Muscle of back (tissue), 3 donors: ENCODE measurements at regions not wholly inside any gene's neighbourhood (a gene's known extent, or its start where the extent isn't known, plus 50 kb on each side); places are given as distances from the start of the nearest gene placed in this dataset.

ENCODE experiments used
- DNase-seq, 3 donors: peaks; one replicate each; pipeline versions ENCODE4 v3.0.0 to v3.0.0-alpha.2; 2013

DNA sequence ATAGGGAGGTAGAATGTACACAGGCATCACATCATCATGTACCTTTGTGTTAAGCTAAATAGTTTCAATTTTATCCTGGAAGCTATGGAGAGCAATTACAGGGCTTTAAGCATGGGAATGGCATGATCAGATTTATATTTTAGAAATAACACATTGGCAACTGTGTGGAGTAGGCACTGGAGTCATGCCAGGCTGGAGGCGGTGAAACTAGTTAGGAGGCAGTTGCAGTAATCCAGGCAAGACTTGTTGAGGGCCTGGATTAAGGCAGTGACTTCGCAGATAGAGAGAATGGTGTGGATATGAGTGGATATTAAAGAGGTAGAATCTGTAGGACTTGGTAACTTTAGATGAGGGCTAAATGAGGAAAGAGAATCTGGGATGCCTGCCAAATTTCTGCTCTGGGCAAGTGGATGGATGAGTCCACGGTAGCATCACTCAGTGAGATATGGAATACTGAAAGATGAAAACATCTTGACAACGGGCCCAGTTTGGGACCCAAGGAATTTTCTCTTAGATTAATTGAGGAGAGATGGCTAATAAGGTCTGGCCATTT is 506.2 kb downstream of the FGF9 start:
- no peak for DNase-seq

DNA sequence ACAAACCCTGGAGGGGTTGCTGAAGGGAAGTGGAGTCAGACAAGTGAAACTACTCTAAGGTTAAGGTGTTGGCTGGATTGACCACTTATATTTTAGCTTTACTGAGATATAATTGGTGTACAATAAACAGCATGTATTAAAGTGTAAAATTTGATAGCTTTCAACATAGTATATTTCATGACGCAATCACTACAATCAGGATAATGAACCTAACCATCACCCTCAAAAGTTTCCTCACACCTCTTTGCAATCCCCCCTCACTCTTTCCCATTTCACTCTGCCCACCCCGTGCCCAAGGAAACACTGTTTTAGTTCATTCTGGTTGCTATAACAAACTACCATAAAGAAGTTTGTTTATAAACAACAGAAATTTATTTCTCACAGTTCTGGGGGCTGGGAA is 508.0 kb downstream of the FGF9 start:
- no peak for DNase-seq

DNA sequence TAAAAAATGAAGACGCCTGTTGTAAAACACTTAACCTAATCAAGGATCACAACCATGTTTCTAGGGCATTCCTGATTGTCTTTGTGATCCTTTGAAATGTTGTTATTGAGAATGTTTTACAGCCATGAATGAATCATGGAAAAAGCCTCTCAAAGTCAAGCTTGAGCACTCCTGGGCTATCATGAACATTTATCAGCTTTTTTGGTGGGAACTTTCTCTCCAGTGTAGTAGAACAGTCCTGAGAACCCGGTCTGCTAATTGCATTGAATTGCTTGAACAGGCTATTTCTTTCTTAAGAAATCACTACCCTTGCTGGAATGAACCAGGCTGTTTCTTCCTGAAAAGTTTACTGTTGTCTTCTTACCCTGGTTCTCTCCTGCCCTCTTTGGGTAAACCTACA is 516.5 kb downstream of the FGF9 start:
- DNase-seq, result no peak

DNA sequence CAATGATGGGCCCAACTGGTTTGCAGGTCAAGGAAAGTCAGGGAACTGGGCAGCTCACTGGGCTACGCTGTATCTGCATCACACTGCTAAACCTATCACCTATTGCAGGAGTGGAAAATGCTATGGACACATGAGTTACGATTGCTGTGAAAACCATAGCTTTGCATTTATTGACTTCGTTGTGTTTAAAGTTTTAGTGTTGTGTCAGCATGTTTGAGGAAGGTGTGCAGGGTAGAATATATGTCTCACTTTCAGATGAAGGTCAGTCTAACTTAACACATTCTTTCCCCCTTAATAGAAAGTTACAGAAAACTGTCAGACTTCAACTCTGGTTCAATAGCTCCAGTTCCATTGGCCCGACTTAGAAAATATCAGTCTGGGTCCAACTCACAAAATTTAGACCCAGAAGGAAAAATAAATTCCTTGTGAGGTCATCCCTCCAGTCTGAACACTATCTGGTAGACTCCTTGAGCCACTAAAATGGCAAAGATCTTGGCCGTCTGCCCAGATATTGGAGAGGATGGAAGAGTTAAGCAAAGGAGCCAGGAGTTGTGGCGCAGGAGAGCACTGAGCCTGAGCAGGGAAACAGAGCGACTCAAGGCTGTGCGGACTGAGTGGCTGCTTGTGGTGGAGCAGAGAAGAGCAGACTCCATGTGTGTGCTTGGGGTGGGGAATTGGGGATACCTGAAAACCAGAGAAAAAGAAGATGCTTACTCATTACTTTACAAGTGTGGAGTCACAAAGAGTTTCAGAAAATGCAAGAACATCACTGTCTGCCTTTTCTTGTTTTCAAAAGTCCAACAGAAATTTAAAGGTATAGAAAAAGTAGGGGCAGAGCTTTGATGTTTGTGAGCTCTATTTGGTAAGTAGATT is 518.5 kb downstream of the FGF9 start:
- DNase-seq, result no peak

DNA sequence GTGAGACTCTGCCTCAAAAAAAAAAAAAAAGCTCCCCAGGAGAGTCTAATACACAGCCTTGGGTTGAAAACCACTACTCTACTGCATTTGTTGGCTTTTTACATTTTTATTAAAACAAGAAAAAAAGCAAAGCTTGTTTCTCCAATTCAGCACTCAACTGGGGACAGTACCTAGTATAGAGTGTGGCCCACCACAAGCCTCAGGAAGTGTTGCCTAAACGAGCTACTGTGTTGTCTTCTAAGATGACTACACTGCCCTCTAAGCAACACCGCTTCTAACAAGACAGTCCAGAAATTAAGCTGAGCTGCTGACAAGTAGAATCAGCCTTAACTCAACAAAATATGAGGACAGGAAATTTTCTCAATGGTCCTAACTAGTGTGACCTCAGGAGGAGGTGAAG is 522.2 kb downstream of the FGF9 start:
- DNase-seq, result no peak

DNA sequence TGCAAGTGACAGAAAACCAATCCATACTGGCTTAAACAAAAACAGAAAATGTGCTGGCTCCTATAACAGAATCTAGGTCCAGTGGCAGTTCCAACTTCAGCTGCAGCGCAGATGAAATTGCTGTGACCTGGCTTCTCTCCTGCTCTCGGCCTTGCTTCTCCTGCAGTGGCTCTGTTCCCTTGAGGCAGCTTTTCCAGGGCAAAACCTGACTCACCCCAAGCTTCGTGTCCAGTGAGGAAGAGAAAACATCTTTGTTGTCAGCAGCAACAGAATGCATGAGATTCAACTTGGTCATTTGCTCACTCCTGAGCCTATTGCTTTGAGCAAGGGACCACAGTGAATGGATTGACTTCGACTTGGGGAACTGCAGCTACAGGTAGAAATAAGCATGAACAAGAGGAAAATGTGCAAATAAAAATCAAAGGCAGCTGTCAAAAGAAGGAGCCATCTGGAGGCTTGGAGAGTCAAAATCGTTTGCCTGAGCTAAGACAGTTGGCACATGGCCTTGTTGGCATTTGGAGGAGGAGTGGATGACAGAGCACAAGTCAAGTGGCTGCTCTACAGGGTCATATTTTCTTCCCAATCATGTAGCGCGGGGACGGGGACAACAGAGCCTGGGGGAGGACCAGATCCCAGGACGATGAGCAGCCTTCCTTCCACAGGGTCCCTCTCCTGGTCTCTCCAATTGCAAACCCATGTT is 523.4 kb downstream of the FGF9 start:
- DNase-seq, result no peak

DNA sequence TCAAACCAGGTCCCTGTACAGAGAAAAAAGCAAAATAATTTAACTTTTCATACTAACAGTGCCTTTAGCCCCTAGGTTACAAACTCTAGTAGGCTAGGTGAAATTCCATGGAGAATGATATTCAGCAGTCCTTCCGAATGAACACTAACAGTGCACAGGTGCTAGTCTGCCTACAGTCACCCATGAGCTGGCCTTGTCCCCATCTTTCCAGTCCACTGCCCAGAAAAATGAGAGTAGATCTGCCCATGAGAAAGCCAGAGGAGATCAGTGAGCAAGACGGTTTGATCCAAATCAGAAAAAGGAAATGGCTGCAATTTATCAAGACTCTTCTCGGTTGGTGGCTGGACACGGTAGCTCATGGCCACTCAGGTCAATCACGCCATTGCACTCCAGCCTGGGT is 524.9 kb downstream of the FGF9 start:
- no peak for DNase-seq

DNA sequence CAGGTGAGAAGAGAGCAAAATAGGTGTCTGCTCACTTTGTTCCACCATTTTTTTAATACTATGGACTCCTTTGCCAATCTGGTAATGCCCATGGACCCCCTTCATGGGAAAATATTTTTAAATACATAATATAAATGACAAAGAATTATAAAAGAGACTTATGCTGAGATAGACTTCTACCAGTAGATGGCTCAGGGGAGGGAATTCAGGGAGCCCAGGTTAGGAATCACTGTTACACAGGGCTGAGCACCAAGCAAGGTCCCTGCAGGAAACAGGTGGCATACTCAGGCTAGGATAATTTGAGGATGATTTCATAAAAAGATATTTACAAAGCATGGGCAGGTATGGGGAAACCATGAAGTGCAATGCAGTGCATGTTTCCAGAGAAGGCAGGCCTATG is 525.9 kb downstream of the FGF9 start:
- DNase-seq, result no peak

DNA sequence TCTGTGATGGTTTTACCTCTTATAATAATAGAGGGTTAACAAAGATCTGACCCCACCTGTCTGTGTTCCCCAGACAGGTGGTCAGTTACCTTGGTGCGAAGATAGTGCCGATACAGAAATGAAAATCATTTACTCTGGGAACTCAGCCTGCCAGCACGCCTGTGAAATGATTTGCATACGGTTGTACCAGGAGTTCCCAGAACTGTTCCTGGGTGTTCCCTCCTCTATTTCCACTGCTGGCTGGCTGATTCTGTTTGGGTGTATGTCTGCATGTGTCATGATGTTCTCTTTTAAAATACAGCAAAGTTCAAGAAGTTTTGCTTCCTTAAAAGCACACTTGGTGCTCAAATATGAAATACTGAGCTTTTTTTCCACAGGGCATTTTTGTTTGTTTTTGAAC is 527.1 kb downstream of the FGF9 start:
- DNase-seq, result peak in 2 of 3 donors; percentile 58 to 75

DNA sequence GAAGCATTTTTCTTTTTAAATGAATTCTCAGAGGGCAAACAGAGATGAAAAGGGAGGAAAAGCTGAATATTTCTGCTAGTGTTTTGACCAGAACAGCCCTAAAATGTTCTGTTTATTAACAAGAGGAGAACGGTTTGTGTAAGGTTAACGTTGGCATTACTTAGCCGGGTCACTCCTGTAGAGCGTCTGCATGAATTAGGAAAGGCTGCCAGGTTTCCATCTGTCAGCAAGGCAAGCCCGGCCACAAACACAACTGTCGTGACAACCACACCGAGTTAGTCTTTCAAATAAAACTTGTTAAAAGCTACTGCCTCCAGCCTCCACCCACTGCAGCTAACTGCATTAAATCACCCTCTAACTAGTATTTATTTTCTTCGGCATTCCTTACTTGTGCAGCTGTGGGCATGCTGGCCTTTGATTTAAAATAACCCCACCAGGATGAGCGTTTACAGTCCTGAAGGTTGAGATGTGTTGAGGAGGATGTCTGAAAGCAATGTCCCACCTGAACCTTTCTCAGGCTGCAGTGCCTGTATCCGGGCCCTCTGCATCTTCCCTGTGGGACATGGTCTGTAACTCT is 527.9 kb downstream of the FGF9 start:
- peak in 1 of 3 donors; percentile 59 for DNase-seq

DNA sequence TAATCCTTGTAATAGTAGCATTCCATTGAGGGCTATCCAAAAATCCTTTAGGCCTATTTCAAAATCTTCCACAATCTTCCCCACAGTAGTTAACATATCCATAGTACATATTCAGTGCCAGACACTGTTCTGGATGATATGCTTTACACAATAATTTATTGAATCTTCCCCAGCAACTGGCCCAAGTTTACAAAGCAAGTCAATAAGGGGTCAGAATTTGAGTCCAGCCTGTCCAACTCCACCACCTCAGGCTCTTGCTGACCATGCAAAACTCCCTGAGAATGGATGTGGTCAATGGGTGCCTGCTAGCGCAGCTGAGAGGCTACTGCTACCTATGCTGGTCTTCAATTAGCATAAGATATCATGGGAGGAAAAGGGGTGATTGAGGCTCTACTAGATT is 529.6 kb downstream of the FGF9 start:
- DNase-seq, result peak in 2 of 3 donors; percentile 50 to 85

DNA sequence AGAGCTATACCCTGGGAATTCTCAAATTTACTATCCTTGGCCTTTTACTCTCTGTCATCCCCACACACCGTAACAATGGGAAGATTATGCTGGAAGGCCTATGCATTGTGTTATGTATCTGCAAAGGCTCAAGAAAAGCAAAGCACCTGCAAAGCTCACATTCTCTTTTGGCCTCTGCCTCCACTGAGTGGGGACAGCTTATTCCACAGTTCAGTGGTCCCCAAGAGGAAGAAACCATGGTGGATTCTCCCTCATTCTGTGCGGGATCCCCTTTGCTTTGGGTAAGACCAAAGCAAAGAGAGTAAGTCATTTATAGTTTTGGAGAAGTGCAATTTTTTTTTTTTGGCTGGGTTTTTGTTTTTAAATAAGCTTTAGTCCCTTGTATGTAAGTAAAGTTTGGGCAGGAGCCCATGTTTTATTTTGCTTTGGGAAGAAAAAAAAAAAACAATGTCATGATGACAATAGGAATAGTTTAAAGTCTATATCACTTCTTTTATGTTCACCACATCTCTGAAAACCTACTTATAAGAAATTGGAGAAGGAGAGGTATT is 530.6 kb downstream of the FGF9 start:
- peak in 1 of 3 donors; percentile 84 for DNase-seq

DNA sequence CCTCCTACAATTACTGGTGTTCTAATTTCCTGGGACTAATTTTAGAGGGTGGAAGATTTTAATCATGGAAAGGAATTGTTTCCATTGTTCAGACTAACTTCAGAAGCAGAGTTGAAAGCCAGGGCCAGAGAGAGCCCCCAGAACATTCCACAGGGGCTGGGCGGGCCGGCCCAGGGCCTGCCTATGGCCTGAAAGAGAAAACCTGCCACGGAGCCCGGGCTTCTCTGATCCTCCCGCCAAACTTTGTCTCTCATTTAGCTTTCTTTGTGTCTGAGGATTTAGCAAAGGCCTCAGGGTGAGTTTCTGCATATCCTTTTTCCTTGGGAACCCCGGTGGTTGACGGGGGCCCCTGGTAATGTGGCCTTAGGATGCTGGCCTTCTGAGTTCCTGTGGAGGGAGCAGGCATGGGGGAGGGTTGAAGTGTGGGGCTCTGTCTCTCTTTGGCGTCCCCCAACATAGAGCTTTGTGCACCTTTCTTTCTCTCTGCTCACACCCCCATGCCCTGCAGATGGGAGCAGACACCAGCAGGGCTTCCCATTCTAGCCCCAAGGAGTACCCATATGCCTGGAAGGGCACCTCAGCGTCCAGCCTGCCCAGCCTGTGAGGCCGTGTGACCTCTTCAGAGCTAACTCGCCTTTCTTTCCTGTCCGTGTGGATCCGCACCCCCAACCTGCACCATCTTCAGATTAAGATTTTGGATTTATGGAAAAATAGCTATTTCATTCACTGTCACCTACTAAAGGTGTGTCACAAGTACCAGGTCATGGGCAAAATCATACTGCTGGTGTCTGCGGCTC is 539.5 kb downstream of the FGF9 start:
- DNase-seq, result no peak

DNA sequence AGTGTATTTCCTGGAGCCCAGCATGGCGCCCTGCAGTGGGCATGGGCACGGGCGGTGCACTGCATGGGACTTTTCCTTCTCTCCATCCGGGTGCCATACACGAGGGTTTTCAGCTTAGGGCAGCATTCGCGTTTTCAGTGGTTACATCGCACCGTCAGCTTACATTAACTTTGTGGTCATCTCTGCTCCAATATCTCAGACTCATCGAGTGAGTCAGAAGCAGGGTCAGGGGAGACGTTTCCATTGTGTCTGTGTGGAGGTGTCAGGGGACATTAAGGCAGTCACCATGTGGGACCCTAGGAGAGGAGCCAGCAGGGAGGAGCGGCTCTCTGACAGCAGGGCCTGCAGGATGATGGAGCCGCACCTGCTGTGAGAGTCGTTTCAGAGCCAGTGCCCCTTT is 541.0 kb downstream of the FGF9 start:
- no peak for DNase-seq

DNA sequence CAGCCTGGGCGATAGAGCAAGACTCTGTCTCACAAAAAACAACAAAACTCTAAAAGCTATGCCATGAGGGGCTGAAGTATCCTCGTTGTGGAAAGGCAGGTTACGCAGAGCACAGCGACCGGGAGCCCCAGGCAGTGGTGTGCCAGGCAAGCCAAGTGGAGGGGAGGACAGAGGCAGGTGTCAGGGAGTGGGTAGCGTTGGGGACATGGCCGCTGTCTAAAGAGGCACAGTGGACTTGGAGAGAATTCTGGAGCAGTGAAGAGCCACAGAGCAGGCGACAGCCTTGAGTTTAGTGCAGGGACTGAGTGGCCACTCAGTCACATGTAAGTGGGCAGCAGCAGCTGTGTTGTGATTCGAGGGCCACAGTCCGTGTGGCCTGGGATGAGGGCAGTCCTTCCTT is 541.7 kb downstream of the FGF9 start:
- no peak for DNase-seq

DNA sequence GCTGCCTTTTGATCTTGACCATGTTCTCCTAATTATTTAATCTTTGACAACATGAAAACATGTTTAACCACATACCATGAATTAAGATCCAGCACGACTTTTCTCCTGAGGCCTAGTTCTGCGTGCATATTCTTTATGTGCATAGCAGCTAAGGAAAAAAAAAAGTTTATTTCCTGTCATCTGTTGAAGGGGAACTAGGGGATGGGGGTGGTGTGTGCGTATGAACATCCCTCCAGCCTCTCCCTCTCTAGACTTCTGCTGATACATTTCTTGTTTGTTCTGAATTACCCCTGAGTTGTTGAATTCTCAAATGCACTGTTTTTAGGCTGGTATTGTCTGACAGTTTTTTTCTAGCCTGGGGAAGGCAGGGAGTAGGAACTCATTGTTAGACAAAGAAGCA is 543.3 kb downstream of the FGF9 start:
- no peak for DNase-seq

DNA sequence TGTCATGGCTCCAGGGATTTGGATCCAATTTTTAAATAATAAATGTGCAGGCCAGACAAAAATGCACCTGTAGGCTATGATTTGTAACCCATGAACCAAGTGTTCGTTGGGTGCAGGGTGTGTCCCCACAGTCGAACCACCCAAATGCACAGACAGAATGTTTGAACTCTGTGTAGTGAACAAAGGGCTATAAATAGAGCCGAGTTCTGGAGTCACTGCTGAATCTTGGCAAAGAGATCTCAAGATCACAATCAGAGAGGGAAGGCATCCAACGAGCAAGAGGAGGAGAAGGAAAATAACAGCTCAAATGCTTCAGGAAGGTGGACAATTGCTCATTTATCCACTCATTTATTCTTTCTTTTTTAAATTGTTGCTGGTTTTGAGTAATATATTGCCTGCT is 547.9 kb downstream of the FGF9 start:
- DNase-seq, result peak in 2 of 3 donors; percentile 51 to 58

DNA sequence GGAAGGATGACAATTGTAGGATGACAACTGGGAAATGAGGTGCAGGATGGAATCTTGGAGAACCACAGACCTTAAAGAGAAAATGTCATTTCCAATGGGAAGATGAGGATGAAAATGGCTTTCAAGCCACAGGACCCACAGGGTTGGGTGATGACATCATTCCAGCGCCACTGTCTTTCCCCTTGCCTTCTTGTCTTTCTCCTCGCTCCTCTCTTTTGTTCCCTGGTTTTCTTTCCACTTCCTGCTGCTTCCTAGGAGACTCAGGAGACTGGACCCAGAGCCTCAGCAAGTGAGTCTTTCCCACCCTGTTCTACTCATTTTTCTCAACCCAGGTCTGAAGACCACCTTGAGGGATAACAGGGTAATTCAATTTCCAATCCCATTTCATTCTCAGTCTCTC is 548.8 kb downstream of the FGF9 start:
- no peak for DNase-seq

DNA sequence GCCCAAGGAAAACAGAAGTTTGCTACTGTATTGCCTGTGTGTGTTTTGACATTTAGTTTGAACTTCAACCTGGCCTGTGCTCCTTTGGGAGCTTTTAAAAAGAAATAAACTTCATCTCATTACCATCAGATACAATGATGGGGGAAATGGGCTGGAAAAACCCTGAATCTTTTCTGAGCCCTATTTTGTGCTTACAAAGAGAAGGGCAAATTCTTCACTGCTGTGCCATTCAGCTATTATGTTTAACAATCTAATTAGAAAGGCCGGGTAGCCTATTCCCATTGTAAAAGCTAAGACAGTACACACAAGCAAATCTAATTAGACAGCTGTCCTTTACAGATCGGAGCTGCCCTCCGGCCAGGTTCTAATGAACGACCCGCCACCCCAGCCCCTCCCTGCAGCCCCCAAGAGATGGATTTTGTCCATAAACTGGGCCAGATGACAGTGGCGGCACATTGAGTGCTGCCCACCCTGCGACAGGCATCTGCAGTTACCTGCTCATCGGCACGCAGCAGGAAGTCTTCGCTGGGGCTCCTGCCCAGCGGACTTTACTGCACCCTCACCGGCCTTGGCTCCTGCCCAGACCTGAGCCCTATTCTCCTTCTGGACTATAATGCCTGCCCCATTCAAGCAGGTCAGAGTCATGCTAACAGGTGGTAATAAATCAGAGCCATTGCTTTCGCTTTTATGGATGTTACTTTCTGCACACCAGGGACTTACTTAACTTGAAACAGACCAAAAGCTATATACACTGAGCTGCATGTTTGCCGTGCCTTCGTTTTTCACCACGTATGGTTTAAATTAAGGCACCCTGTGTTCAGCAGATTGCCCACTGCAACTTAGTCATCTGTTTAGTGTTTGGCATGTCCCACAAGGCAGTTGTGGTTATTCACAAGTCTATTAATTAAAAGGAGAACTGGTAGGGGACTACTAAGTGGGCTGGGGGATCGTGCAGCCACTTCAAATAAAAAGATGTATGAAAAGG is 549.6 kb downstream of the FGF9 start:
- no peak for DNase-seq

DNA sequence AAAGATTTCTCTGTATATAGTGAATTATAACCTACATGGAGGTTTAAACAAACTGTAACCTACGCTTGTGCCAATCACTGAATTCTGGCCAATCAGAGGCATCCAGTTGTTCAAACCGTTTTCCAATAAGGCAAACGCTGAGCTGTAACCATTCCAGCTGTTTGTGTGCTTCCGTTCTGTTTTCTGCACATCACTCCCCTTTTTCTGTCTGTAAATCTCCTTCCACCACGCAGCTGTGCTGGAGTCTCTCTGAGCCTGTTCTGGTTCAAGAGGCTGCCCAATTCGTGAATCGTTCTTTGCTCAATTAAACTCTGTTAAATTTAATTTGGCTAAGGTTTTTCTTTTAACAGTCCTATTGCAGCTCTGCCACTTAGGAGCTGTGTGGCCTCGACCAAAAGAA is 552.5 kb downstream of the FGF9 start:
- DNase-seq, result peak in 1 of 3 donors; percentile 42
